GM12872 (cell line): ENCODE measurements at regions not wholly inside any gene's neighbourhood (a gene's known extent, or its start where the extent isn't known, plus 50 kb on each side); places are given as distances from the start of the nearest gene placed in this dataset.

Experiments used
- TF ChIP-seq, protein P1 (sequence below): IDR thresholded peaks from 3 replicates; pipeline ENCODE4 v1.5.1; 2011; ENCODE audit warnings: low read depth, mild to moderate bottlenecking, low read length, moderate library complexity; ENCODE audit not compliant: insufficient read depth

DNA sequence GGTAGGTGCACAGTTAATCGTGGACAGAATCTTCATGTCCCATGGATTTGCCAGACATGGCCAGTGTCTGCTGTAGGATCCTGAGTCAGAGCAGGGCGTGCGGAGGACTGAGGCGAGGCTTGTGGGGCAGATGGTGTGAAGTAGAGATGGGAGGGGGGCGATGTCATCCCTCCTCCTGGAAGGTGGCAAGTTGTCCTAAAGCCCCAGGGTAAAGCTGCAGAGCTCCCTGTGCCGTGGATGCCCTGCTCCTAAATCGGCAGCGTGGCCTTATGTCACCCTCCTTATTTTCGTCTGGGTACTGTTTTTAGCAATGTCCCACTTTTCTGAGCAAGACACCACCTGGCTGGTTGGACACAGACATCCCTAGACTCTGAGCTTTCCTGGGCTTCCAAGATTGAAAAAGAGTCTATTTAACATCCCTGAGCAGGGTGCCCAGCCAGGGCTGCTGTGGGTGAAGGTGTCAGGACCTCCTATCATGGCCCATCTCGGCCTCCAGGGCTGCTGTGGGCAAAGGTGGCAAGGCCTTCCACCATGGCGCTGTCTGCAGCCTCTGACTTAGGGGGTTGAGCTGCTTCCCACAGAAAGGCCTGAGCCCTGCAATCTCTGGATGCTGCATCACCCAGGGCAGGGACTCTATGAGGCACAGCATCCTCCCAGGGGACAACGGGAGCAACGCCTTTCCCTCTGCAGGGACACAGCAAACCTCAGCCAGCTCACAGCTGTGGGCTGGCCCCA is 145.4 kb downstream of the TTLL2 start:
- TF ChIP-seq, protein P1, sequence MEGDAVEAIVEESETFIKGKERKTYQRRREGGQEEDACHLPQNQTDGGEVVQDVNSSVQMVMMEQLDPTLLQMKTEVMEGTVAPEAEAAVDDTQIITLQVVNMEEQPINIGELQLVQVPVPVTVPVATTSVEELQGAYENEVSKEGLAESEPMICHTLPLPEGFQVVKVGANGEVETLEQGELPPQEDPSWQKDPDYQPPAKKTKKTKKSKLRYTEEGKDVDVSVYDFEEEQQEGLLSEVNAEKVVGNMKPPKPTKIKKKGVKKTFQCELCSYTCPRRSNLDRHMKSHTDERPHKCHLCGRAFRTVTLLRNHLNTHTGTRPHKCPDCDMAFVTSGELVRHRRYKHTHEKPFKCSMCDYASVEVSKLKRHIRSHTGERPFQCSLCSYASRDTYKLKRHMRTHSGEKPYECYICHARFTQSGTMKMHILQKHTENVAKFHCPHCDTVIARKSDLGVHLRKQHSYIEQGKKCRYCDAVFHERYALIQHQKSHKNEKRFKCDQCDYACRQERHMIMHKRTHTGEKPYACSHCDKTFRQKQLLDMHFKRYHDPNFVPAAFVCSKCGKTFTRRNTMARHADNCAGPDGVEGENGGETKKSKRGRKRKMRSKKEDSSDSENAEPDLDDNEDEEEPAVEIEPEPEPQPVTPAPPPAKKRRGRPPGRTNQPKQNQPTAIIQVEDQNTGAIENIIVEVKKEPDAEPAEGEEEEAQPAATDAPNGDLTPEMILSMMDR, result no peak

DNA sequence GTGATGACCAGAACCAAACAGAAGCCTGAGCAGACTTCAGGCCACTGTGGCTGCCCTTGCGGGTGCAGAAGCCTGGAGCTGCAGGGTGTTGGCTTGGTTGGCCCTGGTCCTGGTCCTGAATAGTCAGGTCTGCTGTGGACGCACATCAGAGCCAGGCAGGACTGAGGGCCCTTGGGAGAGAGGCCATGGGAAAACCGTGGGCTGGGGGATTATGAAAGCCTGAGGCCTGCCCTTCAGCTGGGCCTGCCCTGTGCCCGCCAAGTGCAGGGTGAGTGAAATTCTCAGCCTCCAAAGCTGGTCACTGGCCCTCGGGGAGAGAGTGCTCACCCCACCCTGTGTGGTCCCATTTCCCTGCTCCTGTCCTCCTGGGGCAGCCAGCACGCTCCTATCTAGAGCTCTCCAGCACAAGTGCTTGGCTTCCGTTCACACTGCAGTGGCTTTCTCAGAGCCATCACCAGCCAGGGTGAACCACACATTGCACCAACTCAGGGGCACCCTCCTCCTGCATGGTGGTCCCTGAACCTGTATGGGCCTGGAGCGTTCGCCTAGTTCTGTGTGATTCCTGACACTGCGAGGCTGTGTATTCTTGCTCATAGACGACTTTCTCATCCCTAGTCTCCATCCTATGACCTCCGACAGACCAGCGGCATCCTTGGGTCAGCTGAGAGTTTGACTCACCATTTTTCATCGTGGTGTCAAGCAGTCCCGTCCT is 146.1 kb downstream of the TTLL2 start:
- TF ChIP-seq, protein P1, result no peak

DNA sequence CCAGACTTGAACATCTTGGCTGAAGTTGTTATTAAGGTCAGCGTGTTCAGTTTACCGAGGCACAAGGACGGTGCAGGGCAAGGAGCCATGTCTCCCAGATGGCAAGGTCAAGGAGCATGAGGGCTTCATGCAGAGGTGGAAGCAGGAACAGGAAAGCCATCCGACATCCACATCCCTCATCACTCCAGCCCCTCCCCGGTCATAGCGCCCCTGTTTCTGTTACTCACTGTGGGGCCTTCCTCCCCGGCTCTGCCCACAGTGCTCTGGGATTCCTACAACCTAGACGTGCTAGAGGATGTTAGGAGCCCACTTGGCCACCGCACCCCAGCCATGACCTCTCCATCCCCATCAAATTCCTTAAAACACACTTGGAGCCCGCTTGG is 146.7 kb downstream of the TTLL2 start:
- TF ChIP-seq, protein P1, result no peak

DNA sequence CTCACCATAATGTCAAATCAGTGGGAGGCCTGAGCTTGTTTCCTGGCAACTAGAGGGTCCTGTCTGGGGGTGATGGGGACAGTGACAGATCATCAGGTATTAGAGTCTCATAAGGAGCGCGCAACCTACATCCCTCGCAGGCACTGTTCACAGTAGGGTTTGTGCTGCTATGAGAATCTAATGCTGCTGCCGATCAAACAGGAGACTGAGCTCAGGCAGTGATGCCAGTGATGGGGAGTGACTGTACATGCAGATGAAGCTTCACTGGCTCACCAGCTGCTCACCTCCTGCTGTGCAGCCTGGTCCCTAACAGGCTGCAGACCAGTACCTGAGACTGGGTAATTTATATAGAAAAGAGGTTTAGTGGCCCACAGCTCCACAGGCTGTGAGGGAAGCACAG is 147.3 kb downstream of the TTLL2 start:
- TF ChIP-seq, protein P1, result no peak

DNA sequence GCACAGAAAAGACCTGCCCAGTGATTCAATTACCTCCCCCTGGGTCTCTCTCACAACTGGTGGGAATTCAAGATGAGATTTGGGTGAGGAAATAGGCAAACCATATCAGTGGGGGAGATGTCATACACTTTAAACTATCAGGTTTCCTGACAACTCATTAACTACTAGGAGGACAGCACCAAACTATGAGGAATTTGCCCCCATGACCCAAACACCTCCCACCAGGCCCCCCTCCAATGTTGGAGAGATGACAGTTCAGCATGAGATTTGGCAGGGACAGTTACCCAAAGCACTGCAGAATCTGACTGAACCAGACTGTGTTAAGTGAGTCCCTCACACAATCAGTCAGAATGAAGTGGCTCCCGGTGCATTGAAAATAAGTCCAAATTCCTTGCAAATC is 148.0 kb downstream of the TTLL2 start:
- TF ChIP-seq, protein P1, result no peak

DNA sequence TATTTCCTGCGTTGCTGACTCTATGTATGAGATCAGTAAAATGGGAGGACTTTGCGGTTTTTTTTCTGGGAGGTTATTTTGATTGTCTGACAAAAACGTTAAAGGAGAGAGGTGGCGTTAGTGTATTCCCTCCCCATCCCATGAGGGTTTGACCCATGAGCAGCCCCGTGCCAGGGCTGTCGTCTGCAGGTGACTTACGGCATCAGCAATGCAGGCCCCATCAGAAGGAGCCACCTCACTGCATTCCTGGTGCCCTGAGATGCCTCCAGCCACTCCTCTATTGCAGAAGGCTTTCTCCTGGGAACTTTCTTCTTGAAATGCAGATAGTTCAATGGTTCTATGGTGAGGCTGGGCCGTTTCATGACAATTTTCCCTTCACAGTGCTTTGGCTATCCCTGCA is 149.3 kb downstream of the TTLL2 start:
- TF ChIP-seq, protein P1, result no peak

DNA sequence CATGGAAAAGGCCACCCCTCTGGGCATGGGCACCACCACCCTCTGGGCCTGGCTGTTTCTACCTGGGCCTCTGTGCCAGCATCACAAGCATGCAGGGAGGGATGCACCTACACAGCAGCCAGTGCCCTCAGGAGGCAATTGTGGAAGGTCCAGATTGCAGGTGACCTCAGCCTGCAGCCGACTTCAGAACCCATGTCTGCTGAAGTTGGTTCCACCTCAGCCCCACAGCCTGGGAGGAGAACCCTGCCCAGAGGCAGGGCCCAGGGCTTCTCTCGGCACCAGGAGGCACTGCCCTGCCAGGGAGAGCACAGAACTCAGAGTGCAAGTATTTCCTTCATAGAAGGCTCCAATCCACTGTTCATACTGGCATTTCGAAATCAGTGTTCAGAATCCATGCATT is 149.8 kb downstream of the TTLL2 start:
- TF ChIP-seq, protein P1, result no peak
